Neuronal stem cell (in vitro differentiated cells): ENCODE measurements at regions not wholly inside any gene's neighbourhood (a gene's known extent, or its start where the extent isn't known, plus 50 kb on each side); places are given as distances from the start of the nearest gene placed in this dataset.
"Not testable (repeated sequence)": the region's sequence is repeated elsewhere in the genome, so short reads cannot be mapped to it uniquely, and the experiment has no call there.

ENCODE experiments used
- DNase-seq: peaks from one replicate; pipeline ENCODE4 v3.0.0-alpha.2; 2013; ENCODE audit warnings: low spot score
- H2AFZ ChIP-seq: one replicate; pipeline ENCODE4 v1.6.1; 2013; ENCODE audit warnings: mild to moderate bottlenecking, low read length, inconsistent platforms
- H2AK5ac ChIP-seq: 2 replicates; pipeline ENCODE4 v1.6.1; 2013; ENCODE audit warnings: low read depth, mild to moderate bottlenecking, inconsistent platforms, low read length, moderate library complexity, mixed read lengths
- H2BK120ac ChIP-seq: 2 replicates; pipeline ENCODE4 v1.6.1; 2013; ENCODE audit warnings: low read depth, mild to moderate bottlenecking, inconsistent platforms, low read length, moderate library complexity, mixed read lengths
- H2BK12ac ChIP-seq: one replicate; pipeline ENCODE4 v1.6.1; 2013; ENCODE audit warnings: low read length, inconsistent platforms
- H2BK15ac ChIP-seq: 2 replicates; pipeline ENCODE4 v1.6.1; 2013; ENCODE audit warnings: mild to moderate bottlenecking, low read length, inconsistent platforms, mixed read lengths
- H2BK5ac ChIP-seq: one replicate; pipeline ENCODE4 v1.6.1; 2013; ENCODE audit warnings: inconsistent platforms, mild to moderate bottlenecking, low read length, moderate library complexity
- H3K14ac ChIP-seq: one replicate; pipeline ENCODE4 v1.6.1; 2013; ENCODE audit warnings: low read length, inconsistent platforms
- H3K18ac ChIP-seq: 2 replicates; pipeline ENCODE4 v1.6.1; 2013; ENCODE audit warnings: low read length, inconsistent platforms
- H3K23ac ChIP-seq: 2 replicates; pipeline ENCODE4 v1.6.1; 2013; ENCODE audit warnings: low read depth, mild to moderate bottlenecking, mixed read lengths, low read length, inconsistent platforms; ENCODE audit not compliant: poor library complexity
- H3K27ac ChIP-seq: replicated peaks from 3 replicates; pipeline ENCODE4 v1.5.1; 2013; ENCODE audit warnings: low read length, inconsistent platforms
- H3K27me3 ChIP-seq, 3 experiments: 2 replicates each; pipeline ENCODE4 v1.6.1; 2013; ENCODE audit warnings: low read length in 3 of 3, mild to moderate bottlenecking in 2 of 3, inconsistent platforms in 1 of 3, low read depth in 1 of 3, mixed read lengths in 1 of 3, moderate library complexity in 1 of 3; ENCODE audit not compliant: control insufficient read depth in 3 of 3, insufficient read depth in 3 of 3
- H3K36me3 ChIP-seq, 2 donors: replicated peaks in 1 of 2; 2 replicates each; pipeline ENCODE4 v1.6.1; 2013; ENCODE audit warnings: low read length in 2 of 2; ENCODE audit not compliant: control insufficient read depth in 2 of 2, insufficient read depth in 2 of 2
- H3K4ac ChIP-seq: 2 replicates; pipeline ENCODE4 v1.6.1; 2013; ENCODE audit warnings: inconsistent platforms, mild to moderate bottlenecking, low read length, moderate library complexity
- H3K4me1 ChIP-seq, 2 donors: 1 replicate in 1 of 2; 2 replicates in 1 of 2; pipeline ENCODE4 v1.6.1; 2013; ENCODE audit warnings: low read length in 2 of 2, low read depth in 1 of 2; ENCODE audit not compliant: control insufficient read depth in 2 of 2, insufficient read depth in 1 of 2
- H3K4me2 ChIP-seq: one replicate; pipeline ENCODE4 v1.6.1; 2013; ENCODE audit warnings: mild to moderate bottlenecking, low read length, inconsistent platforms; ENCODE audit not compliant: insufficient read depth, poor library complexity, severe bottlenecking
- H3K4me3 ChIP-seq, 2 donors: 2 replicates each; pipeline ENCODE4 v1.5.1; 2013; ENCODE audit warnings: low read length in 2 of 2, mild to moderate bottlenecking in 2 of 2, inconsistent platforms in 1 of 2, moderate library complexity in 1 of 2
- H3K79me1 ChIP-seq: one replicate; pipeline ENCODE4 v1.6.1; 2013; ENCODE audit warnings: low read depth, mild to moderate bottlenecking, inconsistent platforms, low read length, moderate library complexity
- H3K9ac ChIP-seq: one replicate; pipeline ENCODE4 v1.6.1; 2013; ENCODE audit warnings: mild to moderate bottlenecking, low read depth, low read length, inconsistent platforms; ENCODE audit not compliant: poor library complexity
- H3K9me3 ChIP-seq, 2 donors: replicated peaks in 1 of 2; 2 replicates each; pipeline versions ENCODE3 to v1.6.1; 2013; ENCODE audit warnings: low read length in 2 of 2, mild to moderate bottlenecking in 2 of 2, inconsistent platforms in 1 of 2, low read depth in 1 of 2, mixed read lengths in 1 of 2, moderate library complexity in 1 of 2; ENCODE audit not compliant: control insufficient read depth in 2 of 2, insufficient read depth in 1 of 2
- H4K8ac ChIP-seq: one replicate; pipeline ENCODE4 v1.6.1; 2013; ENCODE audit warnings: low read depth, mild to moderate bottlenecking, inconsistent platforms, low read length, moderate library complexity
- H4K91ac ChIP-seq: one replicate; pipeline ENCODE4 v1.6.1; 2013; ENCODE audit warnings: low read length, low read depth, mild to moderate bottlenecking, inconsistent platforms; ENCODE audit not compliant: poor library complexity
- WGBS, 2 donors: extraction: QIAGEN DNeasy Blood & Tissue Kit; methylation state at CpG; one replicate each; pipeline ENCODE4 v1.1.7; 2013; ENCODE audit warnings: missing lambda C conversion rate in 2 of 2, mixed read lengths in 1 of 2; ENCODE audit not compliant: insufficient read length in 2 of 2, insufficient replicate concordance in 1 of 2; ENCODE audit errors: extremely low coverage in 2 of 2; 5-methylcytosine and 5-hydroxymethylcytosine counted together

GRCh38 chr12:92056756-92057155, 88.9 kb downstream of the BTG1 start:
- H4K8ac ChIP-seq, DNase-seq: not testable (repeated sequence)
- WGBS, 2 donors, result no CpG with 5 or more reads among the region's 1 CpG

GRCh38 chr12:92056290-92056689, 89.4 kb downstream of the BTG1 start:
- no peak overlapping the region for H4K8ac ChIP-seq
- no peak overlapping the region for H3K4me3 ChIP-seq
- H2BK5ac ChIP-seq, result no peak overlapping the region
- H2BK15ac ChIP-seq, result no peak overlapping the region
- no peak overlapping the region for H3K14ac ChIP-seq
- no peak for DNase-seq
- H3K79me1 ChIP-seq, result no peaks in the 10 kb centered on the region
- no peaks in the 10 kb centered on the region for H3K4me1 ChIP-seq
- H3K9ac ChIP-seq, result no peak overlapping the region
- no peak overlapping the region for H2AK5ac ChIP-seq
- H3K18ac ChIP-seq, result no peak overlapping the region
- no CpG with 5 or more reads among the region's 2 CpGs for WGBS, 2 donors
- H3K23ac ChIP-seq, result no peak overlapping the region
- H3K4me2 ChIP-seq, result no peak overlapping the region
- no peak overlapping the region for H2BK12ac ChIP-seq
- H3K9me3 ChIP-seq, result no peaks in the 10 kb centered on the region
- no peak overlapping the region for H2AFZ ChIP-seq
- no peak overlapping the region for H2BK120ac ChIP-seq
- no peaks in the 10 kb centered on the region for H3K27me3 ChIP-seq
- H3K36me3 ChIP-seq, result no peaks in the 10 kb centered on the region
- H3K4ac ChIP-seq, result no peak overlapping the region
- no peak overlapping the region for H4K91ac ChIP-seq
- H3K27ac ChIP-seq, result no peak overlapping the region

More at GRCh38 chr12:92056756-92057155, 88.9 kb downstream of the BTG1 start:
- H2BK120ac ChIP-seq, H3K18ac ChIP-seq, H4K91ac ChIP-seq, H3K14ac ChIP-seq, H3K4me3 ChIP-seq, H3K36me3 ChIP-seq, H2AK5ac ChIP-seq, H2BK5ac ChIP-seq, H3K4me2 ChIP-seq, H2BK12ac ChIP-seq, H2AFZ ChIP-seq, H2BK15ac ChIP-seq, H3K79me1 ChIP-seq, H3K23ac ChIP-seq, H3K4ac ChIP-seq, H3K27me3 ChIP-seq, H3K9ac ChIP-seq, H3K4me1 ChIP-seq, H3K27ac ChIP-seq, H3K9me3 ChIP-seq: not testable (repeated sequence)

- no peak overlapping the region for H3K18ac ChIP-seq
- no peak overlapping the region for H2BK15ac ChIP-seq
- no peak overlapping the region for H3K4me3 ChIP-seq
- no peak overlapping the region for H3K23ac ChIP-seq
- no peaks in the 10 kb centered on the region for H3K4me1 ChIP-seq
- H4K91ac ChIP-seq, result no peak overlapping the region
- DNase-seq, result no peak
- no peaks in the 10 kb centered on the region for H3K79me1 ChIP-seq
- no CpG with 5 or more reads among the region's 4 CpGs for WGBS, 2 donors
- no peaks in the 10 kb centered on the region for H3K36me3 ChIP-seq
- no peaks in the 10 kb centered on the region for H3K27me3 ChIP-seq
- no peak overlapping the region for H4K8ac ChIP-seq
- no peak overlapping the region for H2BK12ac ChIP-seq
- no peaks in the 10 kb centered on the region for H3K9me3 ChIP-seq
- no peak overlapping the region for H2AK5ac ChIP-seq
- H3K9ac ChIP-seq, result no peak overlapping the region
- no peak overlapping the region for H3K4ac ChIP-seq
- H3K14ac ChIP-seq, result no peak overlapping the region
- no peak overlapping the region for H3K27ac ChIP-seq
- H2AFZ ChIP-seq, result no peak overlapping the region
- H2BK5ac ChIP-seq, result no peak overlapping the region
- H3K4me2 ChIP-seq, result no peak overlapping the region
- H2BK120ac ChIP-seq, result no peak overlapping the region
These were observed 89.8 kb downstream of the BTG1 start for GRCh38 chr12:92055877-92056276.

GRCh38 chr12:92051441-92051840, 94.2 kb downstream of the BTG1 start:
- no CpG with 5 or more reads among the region's 2 CpGs for WGBS, 2 donors
- H3K23ac ChIP-seq, result no peak overlapping the region

More at GRCh38 chr12:92051441-92051840, 94.2 kb downstream of the BTG1 start:
- no peak overlapping the region for H3K4me3 ChIP-seq
- H3K4me1 ChIP-seq, result no peaks in the 10 kb centered on the region
- DNase-seq, result no peak
- no peak overlapping the region for H3K27ac ChIP-seq
- no peaks in the 10 kb centered on the region for H3K9me3 ChIP-seq
- H2BK15ac ChIP-seq, result no peak overlapping the region
- no peak overlapping the region for H2AFZ ChIP-seq
- H4K91ac ChIP-seq, result no peak overlapping the region
- H3K4ac ChIP-seq, result no peak overlapping the region
- no peak overlapping the region for H3K9ac ChIP-seq
- H3K27me3 ChIP-seq, result no peaks in the 10 kb centered on the region
- no peak overlapping the region for H4K8ac ChIP-seq
- no peak overlapping the region for H3K18ac ChIP-seq
- H3K36me3 ChIP-seq, result no peaks in the 10 kb centered on the region
- no peak overlapping the region for H3K14ac ChIP-seq
- no peak overlapping the region for H2AK5ac ChIP-seq
- no peak overlapping the region for H2BK5ac ChIP-seq
- H3K4me2 ChIP-seq, result no peak overlapping the region
- H2BK120ac ChIP-seq, result no peak overlapping the region
- no peak overlapping the region for H2BK12ac ChIP-seq
- no peaks in the 10 kb centered on the region for H3K79me1 ChIP-seq
